RWPE2 (cell line): ENCODE measurements at regions not wholly inside any gene's neighbourhood (a gene's known extent, or its start where the extent isn't known, plus 50 kb on each side); places are given as distances from the start of the nearest gene placed in this dataset.

Experiments used
- ATAC-seq: fragments of 200-7000 bp; cut with Tn5 transposase; 3 replicates; pipeline ENCODE4 v1.9.1; 2021; ENCODE audit warnings: low read depth
- DNase-seq: peaks from one replicate; pipeline ENCODE4 v3.0.0-alpha.2; 2020; ENCODE audit warnings: low spot score
- H3K27ac ChIP-seq: fragments of 450-650 bp; 2 replicates; pipeline ENCODE4 v1.5.1; 2017; ENCODE audit warnings: mild to moderate bottlenecking; ENCODE audit not compliant: poor library complexity, severe bottlenecking
- H3K27me3 ChIP-seq: fragments of 250-450 bp; sonication (Bioruptor Pico); 2 replicates; pipeline ENCODE4 v1.5.1; 2021; ENCODE audit warnings: mild to moderate bottlenecking, moderate library complexity; ENCODE audit not compliant: insufficient read depth, poor library complexity, severe bottlenecking
- H3K36me3 ChIP-seq: fragments of 250-450 bp; sonication (Bioruptor Pico); 2 replicates; pipeline ENCODE4 v1.5.1; 2020; ENCODE audit warnings: low read depth, mild to moderate bottlenecking, moderate library complexity
- H3K4me1 ChIP-seq: fragments of 250-450 bp; sonication (Bioruptor Pico); 2 replicates; pipeline ENCODE4 v1.5.1; 2021; ENCODE audit warnings: mild to moderate bottlenecking, moderate library complexity; ENCODE audit not compliant: insufficient read depth, poor library complexity, severe bottlenecking
- H3K4me3 ChIP-seq: fragments of 250-450 bp; sonication (Bioruptor Pico); 2 replicates; pipeline ENCODE4 v1.5.1; 2021; ENCODE audit warnings: mild to moderate bottlenecking, moderate library complexity; ENCODE audit not compliant: severe bottlenecking
- H3K9me3 ChIP-seq: fragments of 250-450 bp; sonication (Bioruptor Pico); 2 replicates; pipeline ENCODE4 v1.5.1; 2021; ENCODE audit warnings: mild to moderate bottlenecking, moderate library complexity; ENCODE audit not compliant: severe bottlenecking
- CTCF ChIP-seq: fragments of 450-650 bp; IDR thresholded peaks from one replicate; pipeline ENCODE4 v1.5.1; 2017; ENCODE audit warnings: mild to moderate bottlenecking, moderate library complexity; ENCODE audit not compliant: poor library complexity, severe bottlenecking

- Histone ChIP-seq H3K4me1 (peaks cover 19% of the 10 kb centered on the region), H3K27me3 (no peaks in the 10 kb centered on the region), H3K36me3 (no peaks in the 10 kb centered on the region), H3K4me3 (no peak overlapping the region), H3K9me3 (no peaks in the 10 kb centered on the region), H3K27ac (peak overlapping the region; percentile 42)
- peak; percentile 42; the same call in 1 of the 3 replicates for ATAC-seq
- no peak for TF ChIP-seq CTCF
- no peak for DNase-seq
These were observed 202.7 kb upstream of the FRMD6 start for GRCh38 chr14:51448831-51449670.

DNA sequence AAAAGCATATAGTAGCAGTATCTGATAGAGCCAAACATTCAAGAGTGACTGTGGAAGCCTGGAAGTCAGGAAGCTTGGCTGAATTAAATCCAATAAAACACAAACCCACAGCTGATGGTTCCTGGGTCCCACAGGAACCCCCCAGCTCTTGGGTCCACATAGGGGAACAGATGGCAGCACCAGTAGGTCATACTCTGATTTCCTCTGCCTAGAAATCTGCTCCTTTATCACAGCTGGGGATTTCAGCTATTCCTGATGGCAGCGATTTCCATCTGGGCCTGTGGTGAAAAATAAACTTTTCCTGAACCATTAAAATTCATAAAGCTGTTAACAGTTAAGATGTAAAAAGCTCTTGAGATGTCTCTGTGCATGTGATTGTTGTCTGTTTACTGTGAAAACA, 202.0 kb upstream of the FRMD6 start:
- no peak for ATAC-seq
- Histone ChIP-seq H3K9me3 (no peaks in the 10 kb centered on the region), H3K36me3 (no peaks in the 10 kb centered on the region), H3K4me1 (peaks cover 25% of the 10 kb centered on the region), H3K27ac (peak overlapping the region; percentile 42), H3K27me3 (no peaks in the 10 kb centered on the region), H3K4me3 (no peak overlapping the region)
- no peak for TF ChIP-seq CTCF
- DNase-seq: no peak

DNA sequence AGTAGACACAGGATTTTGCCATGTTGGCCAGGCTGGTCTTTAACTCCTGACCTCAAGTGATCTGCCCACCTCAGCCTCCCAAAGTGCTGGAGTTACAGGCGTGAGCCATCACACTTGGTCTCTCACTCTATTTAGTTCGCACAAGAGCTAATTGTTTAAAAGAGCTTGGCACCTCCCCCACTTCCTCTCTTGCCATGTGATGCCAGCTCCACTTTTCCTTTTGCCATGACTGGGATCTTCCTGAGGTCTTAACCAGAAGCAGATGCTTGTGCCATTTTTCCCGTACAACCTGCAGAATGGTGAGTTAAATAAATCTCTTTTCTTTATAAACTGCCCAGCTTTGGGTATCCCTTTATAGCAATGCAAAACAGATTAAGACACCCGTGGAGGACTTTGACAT, 200.1 kb upstream of the FRMD6 start:
- ATAC-seq (no peak), DNase-seq (no peak)
- TF ChIP-seq CTCF: no peak
- Histone ChIP-seq H3K9me3 (no peaks in the 10 kb centered on the region), H3K27ac (no peak overlapping the region), H3K36me3 (no peaks in the 10 kb centered on the region), H3K27me3 (no peaks in the 10 kb centered on the region), H3K4me3 (no peak overlapping the region), H3K4me1 (peaks cover 25% of the 10 kb centered on the region)

- no peaks in the 10 kb centered on the region for H3K27me3 ChIP-seq
- peaks cover 22% of the 10 kb centered on the region for H3K4me1 ChIP-seq
- H3K9me3 ChIP-seq: no peaks in the 10 kb centered on the region
- DNase-seq (peak; percentile 70), ATAC-seq (peak; percentile 72)
- TF ChIP-seq CTCF: no peak
- no peaks in the 10 kb centered on the region for H3K36me3 ChIP-seq
- no peak overlapping the region for H3K4me3 ChIP-seq
- H3K27ac ChIP-seq: peak overlapping the region; percentile 9
These were observed 197.8 kb upstream of the FRMD6 start for GRCh38 chr14:51453869-51454268.

GRCh38 chr14:51454351-51454750, 197.4 kb upstream of the FRMD6 start:
- peaks cover 19% of the 10 kb centered on the region for H3K4me1 ChIP-seq
- no peaks in the 10 kb centered on the region for H3K9me3 ChIP-seq
- TF ChIP-seq CTCF: no peak
- H3K27ac ChIP-seq: peak overlapping the region; percentile 9
- H3K36me3 ChIP-seq: no peaks in the 10 kb centered on the region
- DNase-seq (no peak), ATAC-seq (no peak)
- no peaks in the 10 kb centered on the region for H3K27me3 ChIP-seq
- no peak overlapping the region for H3K4me3 ChIP-seq
